ENCODE measurements at regions not wholly inside any gene's neighbourhood (a gene's known extent, or its start where the extent isn't known, plus 50 kb on each side); places are given as distances from the start of the nearest gene placed in this dataset.

- TF ChIP-seq CTCF (conservative IDR thresholded peaks at IDR 0.05; ENCODE audit: low read length) (no peak), EZH2phosphoT487 (IDR thresholded peaks at IDR 0.05; ENCODE audit: borderline replicate concordance) (no peak)
These were observed 76.1 kb upstream of the CACHD1 start for GRCh38 chr1:64393790-64394189.

GRCh38 chr1:64396817-64397216, 73.1 kb upstream of the CACHD1 start:
- TF ChIP-seq CTCF (conservative IDR thresholded peaks at IDR 0.05; ENCODE audit: low read length), result peak; percentile 58
- TF ChIP-seq EZH2phosphoT487 (IDR thresholded peaks at IDR 0.05; ENCODE audit: borderline replicate concordance), result no peak
- Histone ChIP-seq H3K36me3 (ENCODE audit: insufficient read depth, low read length) (no peaks in the 10 kb centered on the region), H2AFZ (ENCODE audit: low read length) (no peak overlapping the region), H3K4me3 (ENCODE audit: low read length, poor library complexity, severe bottlenecking) (no peak overlapping the region), H3K27me3 (ENCODE audit: insufficient read depth, low read length, poor library complexity, severe bottlenecking) (no peaks in the 10 kb centered on the region), H3K4me2 (ENCODE audit: low read depth, low read length, poor library complexity, severe bottlenecking) (no peak overlapping the region), H3K9ac (ENCODE audit: low read depth, low read length, poor library complexity, severe bottlenecking) (no peak overlapping the region), H4K20me1 (ENCODE audit: insufficient read depth, low read length, poor library complexity, severe bottlenecking) (no peaks in the 10 kb centered on the region), H3K79me2 (ENCODE audit: insufficient read depth, low read length) (no peaks in the 10 kb centered on the region), H3K4me1 (ENCODE audit: insufficient read depth, low read length, poor library complexity, severe bottlenecking) (no peaks in the 10 kb centered on the region), H3F3A (ENCODE audit: low read depth) (no peaks in the 10 kb centered on the region), H3K9me3 (ENCODE audit: insufficient read depth, low read depth, low read length) (no peaks in the 10 kb centered on the region), H3K9me2 (replicated peaks; ENCODE audit: low read depth, low read length) (no peaks in the 10 kb centered on the region)

More at GRCh38 chr1:64393790-64394189, 76.1 kb upstream of the CACHD1 start:
- Histone ChIP-seq H3K27me3 (ENCODE audit: insufficient read depth, low read length, poor library complexity, severe bottlenecking) (no peaks in the 10 kb centered on the region), H3K36me3 (ENCODE audit: insufficient read depth, low read length) (no peaks in the 10 kb centered on the region), H3K9ac (ENCODE audit: low read depth, low read length, poor library complexity, severe bottlenecking) (no peak overlapping the region), H4K20me1 (ENCODE audit: insufficient read depth, low read length, poor library complexity, severe bottlenecking) (no peaks in the 10 kb centered on the region), H3K4me3 (ENCODE audit: low read length, poor library complexity, severe bottlenecking) (no peak overlapping the region), H3K9me2 (replicated peaks; ENCODE audit: low read depth, low read length) (no peaks in the 10 kb centered on the region), H3F3A (ENCODE audit: low read depth) (no peaks in the 10 kb centered on the region), H3K4me1 (ENCODE audit: insufficient read depth, low read length, poor library complexity, severe bottlenecking) (no peaks in the 10 kb centered on the region), H3K9me3 (ENCODE audit: insufficient read depth, low read depth, low read length) (no peaks in the 10 kb centered on the region), H3K4me2 (ENCODE audit: low read depth, low read length, poor library complexity, severe bottlenecking) (no peak overlapping the region), H2AFZ (ENCODE audit: low read length) (no peak overlapping the region), H3K79me2 (ENCODE audit: insufficient read depth, low read length) (no peaks in the 10 kb centered on the region)

- H2AFZ ChIP-seq (ENCODE audit: low read length), result no peak overlapping the region
- no peaks in the 10 kb centered on the region for H3K36me3 ChIP-seq (ENCODE audit: insufficient read depth, low read length)
These were observed 72.4 kb upstream of the CACHD1 start for GRCh38 chr1:64397541-64397940.

GRCh38 chr1:64398936-64399335, 71.0 kb upstream of the CACHD1 start:
- Histone ChIP-seq H3K27me3 (ENCODE audit: insufficient read depth, low read length, poor library complexity, severe bottlenecking) (no peaks in the 10 kb centered on the region), H2AFZ (ENCODE audit: low read length) (no peak overlapping the region), H3K4me1 (ENCODE audit: insufficient read depth, low read length, poor library complexity, severe bottlenecking) (no peaks in the 10 kb centered on the region), H4K20me1 (ENCODE audit: insufficient read depth, low read length, poor library complexity, severe bottlenecking) (no peaks in the 10 kb centered on the region), H3K9me3 (ENCODE audit: insufficient read depth, low read depth, low read length) (no peaks in the 10 kb centered on the region), H3F3A (ENCODE audit: low read depth) (no peaks in the 10 kb centered on the region), H3K4me3 (ENCODE audit: low read length, poor library complexity, severe bottlenecking) (no peak overlapping the region), H3K4me2 (ENCODE audit: low read depth, low read length, poor library complexity, severe bottlenecking) (no peak overlapping the region), H3K9me2 (replicated peaks; ENCODE audit: low read depth, low read length) (no peaks in the 10 kb centered on the region), H3K9ac (ENCODE audit: low read depth, low read length, poor library complexity, severe bottlenecking) (no peak overlapping the region), H3K79me2 (ENCODE audit: insufficient read depth, low read length) (no peaks in the 10 kb centered on the region), H3K36me3 (ENCODE audit: insufficient read depth, low read length) (no peaks in the 10 kb centered on the region)
- TF ChIP-seq EZH2phosphoT487 (IDR thresholded peaks at IDR 0.05; ENCODE audit: borderline replicate concordance) (no peak), CTCF (conservative IDR thresholded peaks at IDR 0.05; ENCODE audit: low read length) (no peak)

More at GRCh38 chr1:64397541-64397940, 72.4 kb upstream of the CACHD1 start:
- no peaks in the 10 kb centered on the region for H3F3A ChIP-seq (ENCODE audit: low read depth)
- no peak overlapping the region for H3K4me3 ChIP-seq (ENCODE audit: low read length, poor library complexity, severe bottlenecking)
- H4K20me1 ChIP-seq (ENCODE audit: insufficient read depth, low read length, poor library complexity, severe bottlenecking), result no peaks in the 10 kb centered on the region
- H3K79me2 ChIP-seq (ENCODE audit: insufficient read depth, low read length), result no peaks in the 10 kb centered on the region
- H3K4me2 ChIP-seq (ENCODE audit: low read depth, low read length, poor library complexity, severe bottlenecking), result no peak overlapping the region
- no peak for TF ChIP-seq EZH2phosphoT487 (IDR thresholded peaks at IDR 0.05; ENCODE audit: borderline replicate concordance)
- H3K9ac ChIP-seq (ENCODE audit: low read depth, low read length, poor library complexity, severe bottlenecking), result no peak overlapping the region
- no peaks in the 10 kb centered on the region for H3K4me1 ChIP-seq (ENCODE audit: insufficient read depth, low read length, poor library complexity, severe bottlenecking)
- H3K9me2 ChIP-seq (replicated peaks; ENCODE audit: low read depth, low read length), result no peaks in the 10 kb centered on the region
- no peaks in the 10 kb centered on the region for H3K27me3 ChIP-seq (ENCODE audit: insufficient read depth, low read length, poor library complexity, severe bottlenecking)
- H3K9me3 ChIP-seq (ENCODE audit: insufficient read depth, low read depth, low read length), result no peaks in the 10 kb centered on the region
